ENCODE measurements at regions not wholly inside any gene's neighbourhood (a gene's known extent, or its start where the extent isn't known, plus 50 kb on each side); places are given as distances from the start of the nearest gene placed in this dataset.

DNA sequence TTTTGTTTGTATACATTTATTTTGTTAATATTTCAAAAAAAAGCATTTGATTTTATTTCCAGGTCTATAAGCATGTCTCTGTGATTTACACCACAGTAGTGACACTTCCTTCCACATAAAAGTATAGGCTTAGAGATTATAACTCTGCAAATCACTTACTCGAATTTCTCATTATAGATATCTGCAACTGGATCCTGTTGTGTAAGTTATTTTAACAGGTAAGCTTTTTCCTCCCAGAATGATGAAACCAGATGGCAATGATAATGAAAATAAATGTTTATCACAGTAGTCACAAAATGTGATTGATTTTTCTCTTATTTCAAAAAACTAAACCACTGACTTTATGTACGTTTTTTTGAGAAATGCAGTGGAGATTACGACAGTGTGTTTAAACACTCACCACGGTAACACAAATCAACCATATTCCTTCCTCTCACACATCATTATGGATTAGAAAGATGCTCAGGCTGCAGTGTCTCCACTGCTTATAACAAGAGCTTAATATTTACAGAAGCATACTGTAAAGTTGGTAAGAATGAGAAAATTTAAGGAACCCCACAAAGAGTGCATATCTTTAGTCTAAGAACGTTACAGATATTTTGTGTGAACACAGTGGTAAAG is 194.6 kb downstream of the ATXN7L3B start:
- H3K4me3 ChIP-seq: no peak overlapping the region
- H3K9me3 ChIP-seq: no peaks in the 10 kb centered on the region
- 63 to 72% methylated on average over 5 of the region's 5 CpGs for WGBS, 2 donors
- intact Hi-C loops (cut with DNase I; ENCODE audit: low total_unique reads): no loop called here
- no peaks in the 10 kb centered on the region for H3K36me3 ChIP-seq (ENCODE audit: low read depth, missing control alignments)
- TF ChIP-seq POLR2A (IDR thresholded peaks at IDR 0.05): no peak
- TF ChIP-seq, protein P1, sequence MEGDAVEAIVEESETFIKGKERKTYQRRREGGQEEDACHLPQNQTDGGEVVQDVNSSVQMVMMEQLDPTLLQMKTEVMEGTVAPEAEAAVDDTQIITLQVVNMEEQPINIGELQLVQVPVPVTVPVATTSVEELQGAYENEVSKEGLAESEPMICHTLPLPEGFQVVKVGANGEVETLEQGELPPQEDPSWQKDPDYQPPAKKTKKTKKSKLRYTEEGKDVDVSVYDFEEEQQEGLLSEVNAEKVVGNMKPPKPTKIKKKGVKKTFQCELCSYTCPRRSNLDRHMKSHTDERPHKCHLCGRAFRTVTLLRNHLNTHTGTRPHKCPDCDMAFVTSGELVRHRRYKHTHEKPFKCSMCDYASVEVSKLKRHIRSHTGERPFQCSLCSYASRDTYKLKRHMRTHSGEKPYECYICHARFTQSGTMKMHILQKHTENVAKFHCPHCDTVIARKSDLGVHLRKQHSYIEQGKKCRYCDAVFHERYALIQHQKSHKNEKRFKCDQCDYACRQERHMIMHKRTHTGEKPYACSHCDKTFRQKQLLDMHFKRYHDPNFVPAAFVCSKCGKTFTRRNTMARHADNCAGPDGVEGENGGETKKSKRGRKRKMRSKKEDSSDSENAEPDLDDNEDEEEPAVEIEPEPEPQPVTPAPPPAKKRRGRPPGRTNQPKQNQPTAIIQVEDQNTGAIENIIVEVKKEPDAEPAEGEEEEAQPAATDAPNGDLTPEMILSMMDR (IDR thresholded peaks at IDR 0.05): no peak
- no peak for DNase-seq
- H3K27ac ChIP-seq: no peak overlapping the region
- no peaks in the 10 kb centered on the region for H3K4me1 ChIP-seq
- no peaks in the 10 kb centered on the region for H3K27me3 ChIP-seq

DNA sequence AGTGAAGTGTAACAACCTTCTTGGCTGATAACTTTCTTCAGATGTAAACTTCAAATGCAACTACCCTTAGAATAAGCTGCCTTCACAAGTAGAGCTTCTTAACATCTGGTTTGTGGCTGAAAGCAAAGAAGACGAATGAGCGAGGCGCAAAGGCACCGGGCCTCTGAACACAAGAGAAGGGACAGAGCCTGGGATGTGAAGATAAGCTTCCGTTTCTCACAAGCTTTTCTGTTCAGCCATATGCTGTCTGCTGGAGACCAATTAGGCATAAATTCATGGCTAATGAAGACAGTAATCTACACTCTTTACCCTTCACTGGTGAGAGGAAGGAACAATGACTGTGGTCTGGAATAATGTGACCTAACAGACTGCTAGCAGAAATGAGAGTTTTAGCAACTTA is 195.2 kb downstream of the ATXN7L3B start:
- no peaks in the 10 kb centered on the region for H3K9me3 ChIP-seq
- intact Hi-C loops (cut with DNase I; ENCODE audit: low total_unique reads): no loop called here
- DNase-seq: no peak
- 44 to 48% methylated on average over 5 of the region's 5 CpGs for WGBS, 2 donors
- no peak for TF ChIP-seq POLR2A (IDR thresholded peaks at IDR 0.05)
- TF ChIP-seq, protein P1 (IDR thresholded peaks at IDR 0.05): no peak
- H3K4me1 ChIP-seq: no peaks in the 10 kb centered on the region
- no peak overlapping the region for H3K4me3 ChIP-seq
- no peaks in the 10 kb centered on the region for H3K36me3 ChIP-seq (ENCODE audit: low read depth, missing control alignments)
- no peaks in the 10 kb centered on the region for H3K27me3 ChIP-seq
- H3K27ac ChIP-seq: no peak overlapping the region

DNA sequence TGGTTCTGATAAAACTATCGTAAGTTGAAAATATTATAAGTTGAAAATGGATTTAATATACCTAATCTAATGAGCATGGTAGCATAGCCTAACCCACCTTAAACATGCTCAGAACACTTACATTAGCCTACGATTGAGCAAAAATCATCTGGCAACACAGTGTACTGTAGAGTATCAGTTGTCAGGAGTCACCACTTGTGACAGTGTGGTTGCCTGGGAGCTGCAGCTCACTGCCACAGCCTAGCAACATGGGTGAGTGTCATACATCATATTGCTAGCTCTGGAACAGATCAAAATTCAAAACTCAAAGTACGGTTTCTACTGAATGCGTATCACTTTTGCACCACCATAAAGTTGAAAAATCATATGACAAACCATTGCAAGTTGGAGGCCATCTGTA is 203.5 kb downstream of the ATXN7L3B start:
- TF ChIP-seq POLR2A (IDR thresholded peaks at IDR 0.05): no peak
- TF ChIP-seq, protein P1 (IDR thresholded peaks at IDR 0.05): no peak
- intact Hi-C loops (cut with DNase I; ENCODE audit: low total_unique reads): no loop called here
- Histone ChIP-seq H3K27ac (no peak overlapping the region), H3K36me3 (ENCODE audit: low read depth, missing control alignments) (no peaks in the 10 kb centered on the region), H3K4me3 (no peak overlapping the region), H3K27me3 (no peaks in the 10 kb centered on the region), H3K9me3 (no peaks in the 10 kb centered on the region), H3K4me1 (no peaks in the 10 kb centered on the region)
- WGBS, 2 donors: 84 to 88% methylated on average over 4 of the region's 4 CpGs
- DNase-seq: no peak

DNA sequence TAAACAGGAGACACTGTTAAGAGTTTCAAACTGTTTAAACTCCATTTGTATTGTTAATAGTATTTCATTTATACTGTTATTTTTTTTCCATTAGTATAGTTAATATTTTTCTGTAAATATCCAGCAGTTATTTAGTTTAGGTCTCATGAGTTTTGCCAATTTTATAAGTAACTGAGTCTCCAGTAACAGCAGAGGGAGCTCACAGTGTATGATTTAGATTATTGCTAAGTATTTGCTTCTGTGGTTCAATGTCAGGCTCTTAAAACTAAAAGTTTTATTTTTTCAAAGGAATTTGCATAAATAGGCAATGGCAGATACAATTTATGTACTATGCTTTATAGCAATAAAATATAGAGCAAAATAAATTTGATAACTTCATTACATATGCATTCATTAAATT is 209.7 kb downstream of the ATXN7L3B start:
- H3K4me3 ChIP-seq: no peak overlapping the region
- intact Hi-C loops (cut with DNase I; ENCODE audit: low total_unique reads): no loop called here
- no peak overlapping the region for H3K27ac ChIP-seq
- TF ChIP-seq POLR2A (IDR thresholded peaks at IDR 0.05): no peak
- no peaks in the 10 kb centered on the region for H3K4me1 ChIP-seq
- no peaks in the 10 kb centered on the region for H3K27me3 ChIP-seq
- no peaks in the 10 kb centered on the region for H3K36me3 ChIP-seq (ENCODE audit: low read depth, missing control alignments)
- no peaks in the 10 kb centered on the region for H3K9me3 ChIP-seq
- DNase-seq: no peak

DNA sequence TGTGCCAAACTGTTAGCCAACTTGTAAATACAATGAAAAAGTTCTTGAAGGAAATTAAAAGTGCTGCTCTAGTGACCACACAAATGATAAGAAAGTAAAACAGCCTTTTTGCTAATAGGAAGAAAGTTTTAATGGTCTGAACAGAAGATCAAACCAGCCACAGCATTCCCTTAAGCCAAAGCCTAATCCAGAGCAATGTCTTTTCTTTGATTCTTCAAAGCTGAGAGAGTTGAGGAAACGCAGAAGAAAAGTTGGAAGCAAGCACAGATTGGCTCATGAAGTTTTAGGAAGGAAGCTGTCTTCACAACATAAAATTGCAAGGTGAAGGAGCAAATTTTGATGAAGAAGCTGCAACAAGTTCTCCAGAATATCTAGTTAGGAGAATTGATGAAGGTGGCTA is 213.8 kb downstream of the ATXN7L3B start:
- H3K36me3 ChIP-seq (ENCODE audit: low read depth, missing control alignments): no peaks in the 10 kb centered on the region
- 59 to 71% methylated on average over 1 of the region's 1 CpG for WGBS, 2 donors
- no peak for DNase-seq
- intact Hi-C loops (cut with DNase I; ENCODE audit: low total_unique reads): no loop called here
- H3K4me3 ChIP-seq: no peak overlapping the region
- no peak overlapping the region for H3K27ac ChIP-seq
- H3K9me3 ChIP-seq: no peaks in the 10 kb centered on the region
- H3K4me1 ChIP-seq: no peaks in the 10 kb centered on the region
- no peaks in the 10 kb centered on the region for H3K27me3 ChIP-seq
- TF ChIP-seq POLR2A (IDR thresholded peaks at IDR 0.05): no peak
- TF ChIP-seq, protein P1 (IDR thresholded peaks at IDR 0.05): no peak

Measured in testis (tissue), 2 donors.